IPS-18c (cell line): ENCODE measurements at regions not wholly inside any gene's neighbourhood (a gene's known extent, or its start where the extent isn't known, plus 50 kb on each side); places are given as distances from the start of the nearest gene placed in this dataset.
"Not testable (repeated sequence)": the region's sequence is repeated elsewhere in the genome, so short reads cannot be mapped to it uniquely, and the experiment has no call there.

ENCODE experiments used
- H3K4me3 ChIP-seq: 2 replicates; pipeline ENCODE4 v1.7.0; 2013; ENCODE audit warnings: low read depth, mild to moderate bottlenecking, low read length, moderate library complexity; ENCODE audit not compliant: insufficient read depth
- H3K9me3 ChIP-seq: one replicate; pipeline ENCODE4 v1.6.1; 2013; ENCODE audit warnings: mild to moderate bottlenecking, low read length, moderate library complexity; ENCODE audit not compliant: control insufficient read depth, insufficient read depth

GRCh38 chr14:34325493-34325892, 136.5 kb downstream of the SPTSSA start:
- Histone ChIP-seq H3K9me3 (no peaks in the 10 kb centered on the region), H3K4me3 (no peak overlapping the region)

- Histone ChIP-seq H3K4me3 (no peak overlapping the region), H3K9me3 (no peaks in the 10 kb centered on the region)
These were observed 137.7 kb downstream of the SPTSSA start for GRCh38 chr14:34324363-34324795.

DNA sequence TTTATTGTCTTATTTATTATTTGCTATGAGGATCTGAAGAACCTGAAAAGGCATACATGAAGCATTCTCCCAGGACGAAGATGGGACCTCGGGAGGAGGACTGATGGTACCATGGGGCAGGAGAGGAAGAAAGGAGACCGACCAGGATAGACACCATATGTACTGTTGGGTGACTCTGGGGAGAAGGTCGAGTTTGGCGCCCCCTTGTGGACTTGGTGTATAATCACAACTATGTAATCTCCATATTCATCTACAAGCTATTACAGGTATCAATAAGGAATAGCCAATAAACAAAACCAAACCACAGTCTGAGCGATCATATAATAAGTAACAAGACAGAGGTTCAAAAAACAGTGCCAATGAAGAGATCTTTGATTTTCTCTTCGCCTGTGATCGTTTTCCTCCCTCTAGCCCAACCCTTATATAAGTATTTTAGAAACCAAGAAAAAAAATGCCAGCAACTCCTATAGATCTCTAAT, 139.1 kb downstream of the SPTSSA start:
- H3K4me3 ChIP-seq: no peak overlapping the region
- H3K9me3 ChIP-seq: no peaks in the 10 kb centered on the region

DNA sequence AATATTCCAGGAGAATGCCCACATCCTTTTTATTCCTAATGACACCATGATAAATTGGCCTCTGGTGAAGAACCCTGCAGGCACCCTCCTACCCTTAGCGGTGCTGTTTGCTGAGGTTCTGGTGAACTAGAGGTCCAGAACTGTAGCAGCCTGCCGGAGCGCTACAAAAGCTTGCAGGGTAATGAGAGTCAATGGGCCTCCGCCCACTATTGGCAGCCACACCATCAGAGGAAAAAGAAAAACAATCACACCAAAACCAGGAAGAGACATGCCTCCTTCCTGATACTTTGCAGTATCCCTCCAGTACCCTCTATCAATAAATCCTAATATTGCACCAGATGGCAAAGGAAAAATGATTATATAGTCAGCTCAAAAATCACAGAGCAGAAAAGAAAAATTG, 142.9 kb downstream of the SPTSSA start:
- H3K4me3 ChIP-seq: no peak overlapping the region
- H3K9me3 ChIP-seq: no peaks in the 10 kb centered on the region

DNA sequence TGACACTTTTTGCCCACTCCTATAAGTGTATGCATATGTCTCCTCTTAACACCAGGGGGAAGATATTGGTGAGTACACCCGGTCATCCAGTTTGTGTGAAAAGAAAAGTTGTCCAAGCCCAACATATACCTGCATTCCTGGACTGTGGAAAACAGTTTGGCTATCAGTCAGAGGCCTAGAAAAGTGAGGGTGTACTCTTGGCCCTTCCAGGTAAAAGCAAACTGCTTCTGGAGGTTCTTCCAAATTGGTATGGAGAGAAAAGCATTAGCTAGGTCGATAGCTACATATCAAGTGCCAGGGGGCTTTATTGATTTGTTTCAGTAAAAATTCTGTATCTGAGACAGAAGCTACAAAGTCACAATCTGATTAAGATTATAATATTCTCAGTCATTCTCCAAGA, 144.0 kb downstream of the SPTSSA start:
- H3K9me3 ChIP-seq: no peaks in the 10 kb centered on the region
- H3K4me3 ChIP-seq: no peak overlapping the region

- no peak overlapping the region for H3K4me3 ChIP-seq
- peaks cover 3% of the 10 kb centered on the region for H3K9me3 ChIP-seq
These were observed 151.3 kb downstream of the SPTSSA start for GRCh38 chr14:34310724-34311123.

DNA sequence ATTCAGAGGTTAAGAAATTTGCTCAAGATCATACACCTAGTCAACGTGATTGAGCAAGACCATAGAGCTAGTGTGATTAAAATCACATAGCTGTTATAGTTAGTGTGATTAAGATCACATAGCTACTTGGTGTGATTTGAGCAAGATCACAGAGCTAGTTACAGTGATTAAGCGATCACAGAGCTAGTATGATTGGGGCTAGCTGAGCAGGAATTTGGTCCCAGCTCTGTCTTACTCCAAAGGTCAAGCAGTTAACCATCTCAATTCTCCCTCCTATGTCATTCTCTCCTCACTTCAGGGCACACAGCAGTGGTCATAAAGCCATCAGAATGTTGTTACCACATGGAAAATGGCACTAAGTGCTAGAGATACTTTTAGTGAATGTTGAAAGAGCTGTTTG, 158.2 kb downstream of the SPTSSA start:
- peaks cover 3% of the 10 kb centered on the region for H3K9me3 ChIP-seq
- no peak overlapping the region for H3K4me3 ChIP-seq

DNA sequence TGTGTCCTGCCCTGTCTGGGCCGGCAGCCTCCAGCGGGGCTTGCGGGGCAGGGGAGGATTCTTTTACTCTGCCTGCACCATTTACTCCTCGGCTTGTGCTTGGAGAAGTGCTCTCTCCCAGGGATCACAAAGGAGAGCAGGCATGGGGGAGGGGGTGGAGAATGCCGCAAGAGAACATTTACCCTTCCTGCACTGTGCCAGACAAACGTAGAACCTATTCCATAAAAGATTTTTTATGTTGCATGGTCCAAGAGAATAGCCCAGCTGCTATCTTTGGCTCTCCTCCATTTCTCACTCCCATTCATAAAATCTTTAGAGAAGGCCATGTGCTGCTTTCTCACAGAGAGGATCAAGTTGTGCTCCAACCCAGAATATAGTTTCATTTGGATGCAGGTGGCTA, 159.4 kb downstream of the SPTSSA start:
- Histone ChIP-seq H3K4me3 (no peak overlapping the region), H3K9me3 (peaks cover 3% of the 10 kb centered on the region)

- H3K9me3 ChIP-seq: peaks cover 3% of the 10 kb centered on the region
- H3K4me3 ChIP-seq: no peak overlapping the region
These were observed 160.9 kb downstream of the SPTSSA start for GRCh38 chr14:34300882-34301734.

DNA sequence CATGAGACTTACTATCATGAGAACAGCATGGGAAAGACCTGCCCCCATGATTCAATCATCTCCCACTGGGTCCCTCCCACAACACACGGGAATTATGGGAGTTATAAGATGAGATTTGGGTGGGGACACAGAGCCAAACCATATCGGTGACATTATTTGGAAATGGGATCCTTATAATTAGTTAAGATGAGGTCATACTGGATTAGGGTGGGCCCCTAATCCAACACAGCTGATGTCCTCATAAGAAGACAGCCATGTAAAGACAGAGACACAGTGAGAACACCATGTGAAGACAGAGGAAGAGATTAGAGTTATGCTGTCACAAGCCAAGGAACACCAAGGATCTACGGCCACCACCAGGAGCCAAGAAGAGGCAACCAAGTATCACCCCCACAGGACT, 161.7 kb downstream of the SPTSSA start:
- peaks cover 3% of the 10 kb centered on the region for H3K9me3 ChIP-seq
- no peak overlapping the region for H3K4me3 ChIP-seq

DNA sequence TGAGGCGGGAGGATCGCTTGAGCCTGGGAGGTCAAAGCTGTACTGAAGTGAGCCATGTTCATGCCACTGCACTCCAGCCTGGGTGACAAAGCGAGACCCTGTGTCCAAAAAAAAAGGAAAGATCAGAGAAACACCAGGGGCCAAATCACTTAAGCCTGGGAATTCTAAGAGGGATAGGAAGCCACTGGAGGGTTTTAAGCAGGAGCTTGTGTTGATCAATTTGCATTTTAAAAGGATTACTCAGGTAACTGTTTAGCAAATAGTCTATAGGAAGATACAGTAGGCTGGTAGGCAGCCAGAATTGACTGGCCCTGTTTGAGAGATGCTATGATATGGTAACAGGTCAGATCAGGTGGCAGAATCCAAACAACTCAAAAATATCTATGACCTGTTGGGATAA, 162.7 kb downstream of the SPTSSA start:
- peaks cover 3% of the 10 kb centered on the region for H3K9me3 ChIP-seq

GRCh38 chr14:34297786-34298520, 164.1 kb downstream of the SPTSSA start:
- peaks cover 3% of the 10 kb centered on the region for H3K9me3 ChIP-seq
- H3K4me3 ChIP-seq: no peak overlapping the region

More for the DNA sequence above, 162.7 kb downstream of the SPTSSA start:
- no peak overlapping the region for H3K4me3 ChIP-seq

DNA sequence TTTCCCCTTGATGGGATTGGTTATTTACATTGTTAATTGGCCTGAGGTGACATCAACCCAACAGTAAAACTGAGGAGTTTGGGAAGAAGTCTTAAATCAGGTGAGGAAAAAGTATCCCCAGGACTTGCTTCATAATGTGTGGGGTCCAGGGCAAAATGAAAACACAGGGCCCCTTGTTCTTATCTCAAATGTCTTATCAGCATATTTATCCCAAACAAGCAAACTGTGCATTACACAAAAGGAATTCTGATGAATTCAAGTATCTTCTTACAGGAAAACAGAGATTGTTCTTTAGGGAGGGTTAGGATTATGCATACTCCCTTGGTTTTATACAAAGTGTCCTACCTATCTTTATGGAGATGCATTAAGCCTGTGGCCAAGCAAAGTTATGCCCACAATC, 178.4 kb downstream of the SPTSSA start:
- Histone ChIP-seq H3K9me3 (peaks cover 2% of the 10 kb centered on the region), H3K4me3 (no peak overlapping the region)

DNA sequence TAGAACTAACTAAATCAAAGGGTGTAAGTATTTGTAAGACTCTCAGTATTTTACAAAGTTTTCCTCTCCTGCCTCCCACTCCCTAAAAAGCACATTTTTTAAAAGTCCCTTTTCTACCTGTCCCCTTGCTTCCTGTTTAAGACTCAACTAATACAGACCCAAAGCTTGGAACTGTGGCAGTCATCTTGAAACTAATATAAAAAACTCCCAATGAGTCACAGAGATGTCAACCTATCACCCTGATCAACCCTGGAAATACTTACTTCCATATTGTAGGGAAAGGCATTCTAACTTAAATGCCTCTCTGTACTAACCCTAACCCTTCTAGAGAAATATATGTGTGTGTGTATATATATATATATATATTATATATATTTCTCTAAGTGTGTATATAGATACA, 184.8 kb downstream of the SPTSSA start:
- no peak overlapping the region for H3K4me3 ChIP-seq
- H3K9me3 ChIP-seq: no peaks in the 10 kb centered on the region

DNA sequence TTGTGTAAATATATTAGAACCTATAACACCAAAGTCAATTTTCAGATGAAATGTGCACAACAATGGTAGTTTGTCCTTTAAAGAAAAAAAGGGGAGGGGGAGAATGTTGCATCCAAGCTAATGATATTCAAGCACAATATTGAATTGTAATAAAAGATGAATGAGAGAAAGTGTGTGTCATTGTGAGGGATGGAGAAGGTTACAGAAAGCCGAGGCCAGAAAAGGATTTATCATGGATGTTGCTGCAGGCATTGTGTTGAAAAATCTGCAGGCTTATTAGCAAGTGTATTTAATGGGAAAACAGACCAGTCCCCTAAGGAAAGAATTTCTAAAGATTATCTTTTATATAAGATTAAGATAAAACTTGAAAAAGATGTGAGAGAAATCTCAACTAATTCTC, 186.5 kb downstream of the SPTSSA start:
- Histone ChIP-seq H3K9me3 (no peaks in the 10 kb centered on the region), H3K4me3 (no peak overlapping the region)

GRCh38 chr14:34275078-34275477, 187.0 kb downstream of the SPTSSA start:
- H3K9me3 ChIP-seq: no peaks in the 10 kb centered on the region
- H3K4me3 ChIP-seq: no peak overlapping the region

DNA sequence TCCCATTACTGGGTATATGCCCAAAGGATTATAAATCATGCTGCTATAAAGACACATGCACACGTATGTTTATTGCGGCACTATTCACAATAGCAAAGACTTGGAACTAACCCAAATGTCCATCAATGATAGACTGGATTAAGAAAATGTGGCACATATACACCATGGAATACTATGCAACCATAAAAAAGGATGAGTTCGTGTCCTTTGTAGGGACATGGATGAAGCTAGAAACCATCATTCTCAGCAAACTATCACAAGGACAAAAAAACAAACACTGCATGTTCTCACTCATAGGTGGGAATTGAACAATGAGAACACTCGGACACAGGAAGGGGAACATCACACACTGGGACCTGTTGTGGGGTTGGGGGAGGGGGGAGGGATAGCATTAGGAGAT, 188.3 kb downstream of the SPTSSA start:
- not testable (repeated sequence) for H3K4me3 ChIP-seq, H3K9me3 ChIP-seq

- Histone ChIP-seq H3K4me3 (no peak overlapping the region), H3K9me3 (no peaks in the 10 kb centered on the region)
These were observed 191.7 kb downstream of the SPTSSA start for GRCh38 chr14:34270361-34270760.
